Glomerular visceral epithelial cell (primary cell): ENCODE measurements at regions not wholly inside any gene's neighbourhood (a gene's known extent, or its start where the extent isn't known, plus 50 kb on each side); places are given as distances from the start of the nearest gene placed in this dataset.

Source experiments
- DNase-seq: peaks from one replicate; pipeline ENCODE4 v3.0.0-alpha.2; 2016; ENCODE audit errors: extremely low spot score

- DNase-seq: no peak
Measured at GRCh38 chr1:50292276-50292675, 131.0 kb downstream of the DMRTA2 start.

DNA sequence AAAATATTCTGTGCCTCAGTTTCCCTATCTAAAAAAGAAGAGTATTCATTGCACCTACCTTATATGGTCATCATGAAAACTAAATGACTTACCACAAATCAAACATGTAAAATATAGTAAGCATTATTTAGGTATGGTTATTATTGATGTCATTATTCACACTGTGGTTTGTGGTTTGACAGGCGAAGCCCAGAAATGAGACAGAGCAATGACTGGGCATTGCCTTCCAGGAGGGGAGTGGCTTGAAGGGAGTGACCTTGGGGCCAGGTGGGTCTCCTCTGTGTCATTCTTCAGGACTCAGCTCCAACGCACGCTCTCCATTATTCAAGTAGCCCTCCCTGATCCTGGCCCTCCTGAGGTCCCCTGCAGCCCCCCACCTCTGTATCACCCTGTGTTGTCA, 133.7 kb downstream of the DMRTA2 start:
- DNase-seq: no peak

- DNase-seq: no peak
Measured at GRCh38 chr1:50285994-50286393, 137.2 kb downstream of the DMRTA2 start.

GRCh38 chr1:50279622-50280330, 143.5 kb downstream of the DMRTA2 start:
- DNase-seq: no peak

GRCh38 chr1:50278961-50279360, 144.3 kb downstream of the DMRTA2 start:
- no peak for DNase-seq

DNA sequence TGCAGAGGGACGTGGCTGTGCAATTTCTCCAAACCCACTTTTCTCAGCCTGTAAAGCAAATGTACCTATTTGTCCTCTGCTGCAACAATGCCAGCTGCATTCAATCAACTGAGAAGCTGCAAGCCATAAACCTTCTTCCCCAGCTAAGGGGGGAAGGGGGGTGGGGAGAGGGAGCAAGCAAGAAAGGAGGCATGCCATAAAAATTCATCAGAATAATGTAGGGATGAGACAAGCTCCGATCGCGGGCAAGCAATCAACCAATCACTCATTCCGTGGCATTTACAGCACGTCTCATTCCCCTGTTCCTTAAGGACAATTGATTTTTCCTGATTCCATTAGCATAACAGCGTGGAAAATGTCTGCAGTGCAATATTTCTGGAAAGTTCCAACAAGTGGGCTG, 144.8 kb downstream of the DMRTA2 start:
- DNase-seq: no peak

DNA sequence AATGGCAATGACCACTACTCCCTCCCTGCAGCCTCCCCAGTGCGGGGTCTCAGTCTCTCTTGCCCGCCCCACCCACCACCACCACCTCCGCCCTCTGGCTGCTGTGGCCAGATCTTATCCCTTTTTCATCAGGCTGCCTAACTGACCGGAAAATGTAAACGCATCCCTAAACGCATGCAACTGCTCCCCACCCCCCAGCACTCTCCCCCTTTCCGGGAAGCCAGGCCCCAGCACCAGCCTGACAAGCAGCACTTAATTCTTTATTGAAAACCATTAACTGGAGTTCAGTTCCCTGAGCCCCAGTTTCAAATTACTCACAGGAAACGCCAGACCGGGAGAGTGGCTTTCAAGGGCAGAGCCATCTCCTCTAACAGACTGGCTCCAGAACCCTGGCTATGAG, 147.7 kb downstream of the DMRTA2 start:
- DNase-seq: no peak

DNA sequence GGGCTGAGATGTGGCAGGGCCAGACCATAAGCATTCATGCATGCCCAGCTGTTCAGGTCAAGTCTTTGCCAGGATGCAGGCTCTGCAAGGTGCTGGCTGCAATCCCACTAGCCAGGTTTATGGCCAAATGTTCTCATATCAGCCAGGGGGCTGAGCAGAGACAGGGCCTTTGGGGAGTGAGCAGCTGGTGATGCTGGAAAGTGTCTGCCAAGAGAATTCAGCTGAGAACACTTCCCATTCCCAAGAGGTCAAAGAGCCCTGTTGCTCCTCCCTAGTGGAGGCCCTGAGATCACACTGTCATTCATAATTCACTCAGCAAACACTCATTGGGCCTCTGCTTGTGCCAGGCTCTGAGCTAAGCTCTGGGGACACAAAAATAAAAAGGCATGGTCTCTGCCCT, 150.3 kb downstream of the DMRTA2 start:
- no peak for DNase-seq

DNA sequence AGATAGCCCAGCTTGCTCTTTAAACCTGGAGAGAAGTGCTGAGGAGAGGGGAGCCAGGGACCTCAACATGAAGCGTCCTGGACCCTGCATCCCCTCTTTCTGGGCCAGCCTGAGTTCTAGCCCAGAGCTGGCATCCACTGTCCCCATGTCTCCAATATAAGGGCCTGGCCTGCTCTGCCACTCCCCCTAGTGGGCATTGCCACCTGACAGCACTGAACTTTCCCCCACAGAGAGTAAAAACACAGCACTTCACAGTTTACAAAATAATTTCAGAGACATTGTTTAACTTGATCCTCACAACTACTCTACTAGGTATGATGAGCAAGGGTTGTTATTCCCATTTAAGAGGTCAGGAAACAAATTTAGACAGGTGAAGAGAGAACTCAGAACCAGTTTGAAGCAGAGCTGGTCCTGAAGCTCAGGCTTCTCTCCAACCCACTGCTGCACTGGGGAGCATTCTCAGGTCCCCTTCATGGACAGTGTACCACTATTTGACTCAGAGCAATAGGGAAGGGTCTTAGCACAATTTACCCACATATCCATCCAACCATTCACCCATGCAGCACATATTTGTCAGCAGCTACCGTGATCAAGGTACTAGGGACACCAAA, 151.2 kb downstream of the DMRTA2 start:
- DNase-seq: peak; percentile 19

DNA sequence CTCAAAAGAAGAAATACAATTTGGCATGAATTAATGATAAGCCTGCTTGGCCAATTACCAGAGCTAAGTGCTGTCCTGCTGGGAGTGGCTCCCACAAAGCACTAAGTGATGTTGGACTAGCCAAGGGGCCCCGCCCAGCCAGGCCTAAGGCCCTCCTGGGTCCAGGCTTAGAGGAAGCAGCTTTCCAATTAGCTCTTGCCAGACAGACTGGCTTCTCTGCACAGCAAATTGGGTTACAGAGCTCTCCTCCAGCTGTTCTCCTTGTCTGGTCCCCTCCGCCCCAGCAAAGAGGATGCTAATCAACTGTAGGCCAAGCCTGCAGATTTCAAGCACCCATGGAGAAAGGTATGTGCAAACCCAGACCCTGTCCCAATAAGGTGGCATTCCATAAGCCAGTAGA, 151.9 kb downstream of the DMRTA2 start:
- no peak for DNase-seq

DNA sequence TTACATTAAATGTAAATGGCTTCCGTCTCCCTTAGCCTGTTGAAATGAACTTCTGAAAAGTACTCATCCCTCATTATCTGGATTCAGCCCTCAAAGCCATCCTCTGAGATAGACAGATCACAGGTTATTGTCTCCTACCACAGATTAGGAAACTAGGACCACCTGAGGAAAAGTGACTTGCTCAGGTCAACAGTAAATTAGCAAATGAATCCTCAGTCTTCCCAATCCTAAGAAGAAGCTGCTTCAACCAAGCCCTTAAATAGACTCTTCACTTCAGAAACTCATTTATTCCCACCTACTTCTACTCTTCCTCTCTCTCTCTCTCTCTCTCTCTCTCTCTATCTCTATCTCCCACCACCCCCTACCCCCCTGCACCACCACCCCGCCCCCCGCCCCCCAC, 152.3 kb downstream of the DMRTA2 start:
- no peak for DNase-seq

DNA sequence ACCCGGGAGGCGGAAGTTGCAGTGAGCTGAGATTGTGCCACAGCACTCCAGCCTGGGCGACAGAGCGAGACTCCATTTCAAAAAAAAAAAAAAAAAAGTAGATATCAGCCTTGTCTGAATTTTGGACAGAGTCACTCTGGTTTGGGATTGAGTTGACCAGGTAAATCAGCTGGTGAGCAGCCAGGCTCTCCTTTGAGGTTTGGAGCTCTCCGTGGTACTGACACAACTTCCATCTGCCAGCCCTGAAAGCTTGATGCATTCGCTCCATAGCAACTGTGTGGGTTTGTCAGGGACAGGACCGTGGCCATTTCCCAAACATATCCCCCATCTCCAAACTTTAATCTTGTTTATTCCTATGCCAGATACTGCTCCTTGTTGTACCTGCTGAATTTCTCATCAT, 155.2 kb downstream of the DMRTA2 start:
- DNase-seq: no peak

DNA sequence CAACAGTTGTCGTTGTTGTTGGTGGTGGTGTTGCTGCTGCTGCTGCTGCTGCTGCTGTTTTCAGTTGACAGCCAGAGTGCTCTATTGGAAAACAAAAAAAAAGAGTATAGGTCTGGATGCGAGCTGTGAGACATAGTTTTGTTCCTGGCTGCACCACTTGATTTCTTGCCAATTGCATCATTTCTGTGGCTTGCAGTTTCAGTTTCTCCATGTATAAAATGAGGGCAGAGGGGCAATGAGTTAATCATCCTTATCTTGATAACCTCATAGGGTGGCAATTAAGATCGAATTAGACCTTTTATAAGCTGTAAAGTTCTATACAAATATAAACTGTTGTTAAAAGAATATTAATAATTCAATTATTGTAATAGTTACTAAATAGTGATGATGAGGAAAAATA, 156.7 kb downstream of the DMRTA2 start:
- DNase-seq: no peak

DNA sequence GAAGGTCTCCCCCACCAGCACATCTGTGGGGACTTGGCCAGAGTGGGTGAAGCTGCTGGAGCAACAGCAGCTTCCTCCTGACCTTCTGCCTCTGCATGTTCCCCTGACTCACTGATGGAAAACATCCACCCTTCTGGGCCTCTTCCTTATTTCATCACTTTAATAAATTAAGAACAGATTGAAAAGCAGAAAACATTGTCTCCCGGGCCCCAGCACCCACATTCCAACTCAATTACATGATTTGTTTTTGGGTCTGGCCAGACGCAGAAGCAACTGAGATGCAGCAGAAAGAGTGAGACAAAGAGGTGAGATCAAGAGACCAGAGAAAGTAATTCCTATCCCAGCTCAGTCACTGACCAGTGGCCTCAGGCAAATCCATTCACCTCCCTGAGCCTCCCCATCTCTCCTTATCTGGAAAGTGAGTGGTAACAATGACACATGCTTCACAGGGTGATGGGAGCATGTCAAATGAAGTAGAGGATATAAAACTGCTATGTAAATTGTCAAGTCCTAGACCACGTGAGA, 157.1 kb downstream of the ELAVL4 start:
- no peak for DNase-seq

DNA sequence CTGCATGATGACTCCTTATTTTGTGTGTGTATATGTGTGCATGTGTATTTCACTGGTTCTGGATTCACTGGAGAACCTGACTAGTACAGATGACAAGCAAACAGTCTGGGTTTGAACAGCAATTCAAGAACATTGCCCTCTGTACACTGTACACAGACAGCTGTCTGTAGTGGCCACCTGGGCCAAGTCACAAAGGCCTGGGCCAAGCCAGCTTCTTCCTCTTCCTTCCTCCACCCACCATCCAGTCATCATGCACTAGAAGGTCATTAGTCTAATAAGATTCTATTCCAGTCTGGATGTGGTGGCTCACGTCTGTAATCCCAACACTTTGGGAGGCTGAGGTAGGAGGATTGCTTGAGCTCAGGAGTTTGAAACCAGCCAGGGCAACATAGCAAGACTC, 155.9 kb downstream of the ELAVL4 start:
- DNase-seq: no peak

- no peak for DNase-seq
Measured at GRCh38 chr1:50262436-50262835, 153.7 kb downstream of the ELAVL4 start.

GRCh38 chr1:50261951-50262350, 153.2 kb downstream of the ELAVL4 start:
- DNase-seq: no peak

GRCh38 chr1:50257940-50258685, 149.4 kb downstream of the ELAVL4 start:
- DNase-seq: no peak

DNA sequence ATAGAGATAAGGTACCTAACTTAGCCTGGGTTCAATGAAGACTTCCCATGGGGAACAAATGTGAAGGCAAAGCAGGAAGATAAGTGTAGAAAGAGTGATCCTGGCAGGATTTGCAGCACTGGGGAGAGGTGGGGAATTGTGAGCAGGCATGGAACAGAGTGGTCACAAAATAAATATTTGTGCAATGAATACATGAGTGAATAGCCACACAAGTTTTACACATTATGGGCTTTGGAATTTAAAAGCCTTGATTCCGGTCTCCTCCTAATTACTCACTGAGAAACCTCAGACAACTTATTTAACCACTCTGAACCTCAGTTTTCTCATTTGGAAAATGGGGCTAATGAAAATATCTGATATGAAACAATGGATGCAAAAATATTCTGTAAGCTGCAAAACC, 148.3 kb downstream of the ELAVL4 start:
- no peak for DNase-seq
